GM12874 (cell line): ENCODE measurements at regions not wholly inside any gene's neighbourhood (a gene's known extent, or its start where the extent isn't known, plus 50 kb on each side); places are given as distances from the start of the nearest gene placed in this dataset.

ENCODE experiments used
- TF ChIP-seq, protein P1 (sequence below): IDR thresholded peaks from 2 replicates; pipeline ENCODE4 v1.5.1; 2011; ENCODE audit warnings: low read depth, mild to moderate bottlenecking, control low read depth, low read length, moderate library complexity; ENCODE audit not compliant: insufficient read depth

DNA sequence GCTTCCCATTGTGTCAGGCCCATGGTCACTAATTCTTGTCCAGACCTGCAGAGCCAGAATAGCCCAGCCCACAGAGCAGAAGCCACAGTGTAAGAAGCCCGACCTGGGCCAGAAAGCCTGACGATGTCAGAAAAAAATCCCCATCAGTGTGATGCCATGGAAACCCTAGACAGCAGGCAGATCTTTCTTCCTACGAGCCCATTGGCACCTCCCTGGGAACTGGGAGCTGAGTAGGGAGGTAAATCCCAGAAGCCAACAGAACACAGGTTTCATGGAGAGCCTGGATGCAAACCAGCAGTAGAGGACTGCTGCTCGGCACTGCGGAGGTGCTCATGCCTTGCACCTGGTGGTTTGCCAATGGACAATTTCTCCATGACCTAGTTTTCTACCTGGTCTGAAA is 82.2 kb upstream of the SLC22A16 start:
- TF ChIP-seq, protein P1, sequence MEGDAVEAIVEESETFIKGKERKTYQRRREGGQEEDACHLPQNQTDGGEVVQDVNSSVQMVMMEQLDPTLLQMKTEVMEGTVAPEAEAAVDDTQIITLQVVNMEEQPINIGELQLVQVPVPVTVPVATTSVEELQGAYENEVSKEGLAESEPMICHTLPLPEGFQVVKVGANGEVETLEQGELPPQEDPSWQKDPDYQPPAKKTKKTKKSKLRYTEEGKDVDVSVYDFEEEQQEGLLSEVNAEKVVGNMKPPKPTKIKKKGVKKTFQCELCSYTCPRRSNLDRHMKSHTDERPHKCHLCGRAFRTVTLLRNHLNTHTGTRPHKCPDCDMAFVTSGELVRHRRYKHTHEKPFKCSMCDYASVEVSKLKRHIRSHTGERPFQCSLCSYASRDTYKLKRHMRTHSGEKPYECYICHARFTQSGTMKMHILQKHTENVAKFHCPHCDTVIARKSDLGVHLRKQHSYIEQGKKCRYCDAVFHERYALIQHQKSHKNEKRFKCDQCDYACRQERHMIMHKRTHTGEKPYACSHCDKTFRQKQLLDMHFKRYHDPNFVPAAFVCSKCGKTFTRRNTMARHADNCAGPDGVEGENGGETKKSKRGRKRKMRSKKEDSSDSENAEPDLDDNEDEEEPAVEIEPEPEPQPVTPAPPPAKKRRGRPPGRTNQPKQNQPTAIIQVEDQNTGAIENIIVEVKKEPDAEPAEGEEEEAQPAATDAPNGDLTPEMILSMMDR = no peak

DNA sequence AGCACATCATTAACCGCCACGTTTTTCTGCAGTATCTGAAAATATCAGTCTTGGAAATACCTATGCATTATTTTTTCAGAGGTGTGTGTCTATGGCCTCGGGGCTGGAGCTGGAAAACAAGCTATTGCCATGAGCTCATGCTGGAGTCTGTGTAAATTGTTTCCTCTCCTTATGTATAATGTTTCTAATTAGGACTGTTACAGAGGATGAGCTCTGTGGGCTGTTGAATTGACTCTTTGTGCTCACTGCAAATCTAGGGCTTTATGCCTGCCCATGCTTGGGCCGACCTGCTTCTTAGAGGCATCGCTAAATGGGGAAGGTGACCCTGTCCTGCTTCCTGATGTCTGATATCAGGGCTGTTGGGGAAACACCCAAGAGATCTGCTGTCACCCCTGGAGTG is 80.8 kb upstream of the SLC22A16 start:
- TF ChIP-seq, protein P1 = no peak

DNA sequence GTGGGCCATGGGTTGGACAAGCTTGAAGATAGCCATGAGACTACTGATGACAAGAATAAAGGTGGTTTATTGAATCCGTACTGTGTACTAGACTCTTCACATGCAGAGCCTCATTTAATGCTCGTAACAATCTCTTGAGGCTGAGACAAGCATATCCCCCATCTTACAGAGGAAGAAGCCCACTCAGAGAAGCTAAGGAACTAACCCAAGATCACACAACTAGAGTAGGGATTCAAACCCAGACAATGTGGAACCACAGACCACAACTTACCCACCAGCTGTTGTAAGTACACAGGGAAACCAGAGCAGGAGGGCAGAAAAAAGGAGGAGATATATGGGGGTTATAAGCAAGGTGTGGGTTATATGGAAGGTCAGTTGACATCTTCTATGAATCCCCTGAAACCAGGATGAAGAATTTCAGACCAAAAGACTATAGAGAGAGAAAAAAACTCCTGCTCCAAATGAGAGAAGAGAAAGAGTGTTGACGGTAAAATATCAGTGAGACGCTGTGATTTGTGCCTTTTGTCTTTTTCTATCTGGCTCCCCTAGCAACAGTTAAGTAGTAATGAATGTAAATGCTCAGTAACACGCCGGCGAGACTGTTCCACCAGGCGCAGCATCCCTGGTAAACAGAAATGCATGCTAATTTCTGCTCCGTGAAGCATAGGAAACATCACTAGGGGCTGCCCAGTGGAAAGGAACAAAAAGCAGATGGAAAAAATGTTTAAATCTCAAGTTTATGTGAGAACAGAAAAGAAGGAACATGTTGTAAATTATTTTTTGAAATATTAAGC is 80.1 kb upstream of the SLC22A16 start:
- TF ChIP-seq, protein P1 = no peak

DNA sequence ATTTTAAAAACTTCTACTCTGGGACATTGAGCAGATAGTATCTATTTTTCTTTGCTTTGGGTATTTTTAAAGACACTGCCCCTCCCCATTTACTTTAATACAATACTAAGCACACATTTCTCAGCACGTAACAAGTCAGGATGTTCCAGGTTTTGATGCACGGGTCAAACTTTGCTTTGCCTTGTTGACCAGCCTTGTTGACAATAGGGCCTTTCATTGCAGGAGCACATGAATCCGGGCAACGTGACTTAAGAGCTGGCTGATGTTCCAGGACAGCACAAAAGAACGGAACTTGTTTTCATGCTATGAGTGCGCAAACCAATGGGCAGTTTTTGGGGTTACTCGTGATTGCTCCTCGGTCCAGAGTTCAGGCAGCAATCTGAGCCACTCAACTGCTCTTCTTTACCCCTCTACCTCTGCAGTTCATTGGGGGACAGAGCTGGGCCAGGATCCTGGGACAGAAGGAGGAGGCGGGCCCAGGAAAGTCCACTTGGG is 78.6 kb upstream of the SLC22A16 start:
- TF ChIP-seq, protein P1 = no peak

DNA sequence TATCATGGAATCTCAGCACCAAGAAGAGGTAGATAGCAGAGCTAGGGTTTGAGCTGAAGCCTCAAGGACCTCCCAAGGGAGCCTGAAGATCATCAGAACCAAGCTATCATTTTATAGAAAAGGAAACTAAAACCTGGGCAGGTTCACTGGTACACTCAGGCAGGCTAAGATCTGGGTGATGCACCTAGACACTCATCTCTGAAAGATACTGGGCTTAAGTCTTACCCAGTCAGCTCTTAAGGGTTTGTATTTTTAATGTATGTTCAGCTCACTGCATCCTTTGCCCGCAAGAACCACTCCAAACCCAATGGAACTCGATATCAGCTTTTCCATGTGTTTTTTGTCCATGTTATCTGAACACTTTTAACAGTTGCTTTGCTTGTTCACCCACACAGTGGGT is 78.0 kb upstream of the SLC22A16 start:
- TF ChIP-seq, protein P1 = no peak

DNA sequence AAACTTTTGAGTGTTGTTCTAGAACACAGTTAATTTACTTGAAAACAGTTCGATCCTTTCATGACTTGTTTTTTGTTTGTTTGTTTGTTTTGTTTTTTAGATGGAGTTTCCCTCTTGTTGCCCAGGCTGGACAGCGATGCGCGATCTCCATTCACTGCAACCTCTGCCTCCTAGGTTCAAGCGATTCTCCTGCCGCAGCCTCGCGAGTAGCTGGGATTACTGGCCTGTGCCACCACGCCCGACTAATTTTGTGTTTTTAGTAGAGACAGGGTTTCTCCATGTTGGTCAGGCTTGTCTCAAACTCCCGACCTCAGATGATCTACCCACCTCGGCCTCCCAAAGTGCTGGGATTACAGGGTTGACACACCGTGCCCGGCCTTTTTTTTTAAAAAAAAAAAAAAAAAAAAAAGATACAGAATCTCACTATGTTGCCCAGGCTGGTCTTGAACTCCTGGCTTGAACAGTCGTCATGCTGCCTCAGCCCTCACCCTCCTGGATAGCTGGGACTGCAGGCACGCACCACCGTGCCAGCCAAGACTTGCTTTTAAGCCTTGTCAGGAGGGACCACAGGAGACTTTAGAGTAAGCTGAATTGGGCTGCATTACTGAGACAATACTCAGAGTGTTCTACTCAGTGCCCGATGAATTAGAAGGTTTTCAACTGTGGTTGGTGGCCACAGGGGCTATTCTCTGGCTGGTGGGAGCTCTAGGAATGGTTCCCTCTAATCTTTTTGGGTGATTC is 76.7 kb upstream of the SLC22A16 start:
- TF ChIP-seq, protein P1 = no peak

DNA sequence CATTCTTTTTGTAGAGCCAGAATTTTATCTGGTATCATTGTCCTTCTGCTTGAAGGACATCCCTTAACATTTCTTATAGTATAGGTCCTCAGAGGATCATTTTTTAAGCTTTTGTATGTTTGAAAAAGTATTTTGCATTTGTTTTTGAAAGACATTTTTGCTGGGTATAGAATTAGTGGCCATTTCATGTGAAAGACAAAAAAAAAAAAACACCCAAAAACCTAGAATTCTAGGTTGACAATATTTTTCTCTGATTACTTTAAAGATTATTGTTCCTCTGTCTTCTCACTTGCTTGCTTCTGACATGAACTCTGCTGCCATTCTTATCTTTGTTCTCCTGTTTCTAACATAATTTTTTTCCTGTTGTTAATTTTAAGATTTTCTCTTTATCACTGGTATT is 75.7 kb upstream of the SLC22A16 start:
- TF ChIP-seq, protein P1 = no peak
